Keratinocyte (primary cell): ENCODE measurements at regions not wholly inside any gene's neighbourhood (a gene's known extent, or its start where the extent isn't known, plus 50 kb on each side); places are given as distances from the start of the nearest gene placed in this dataset.

ENCODE experiments used
- CTCF ChIP-seq, 3 experiments: IDR thresholded peaks in 1 of 3; conservative IDR thresholded peaks in 1 of 3; optimal IDR thresholded peaks in 1 of 3; 2 replicates in 2 of 3; 3 replicates in 1 of 3; pipeline versions ENCODE3 to v1.5.1; 2011; ENCODE audit warnings: low read length in 3 of 3, mild to moderate bottlenecking in 3 of 3, moderate library complexity in 2 of 3, control low read depth in 1 of 3, inconsistent platforms in 1 of 3; ENCODE audit not compliant: insufficient read depth in 2 of 3; ENCODE audit errors: extremely low read depth in 1 of 3
- EZH2 ChIP-seq: IDR thresholded peaks from one replicate; pipeline ENCODE4 v1.6.1; 2012; ENCODE audit warnings: inconsistent platforms, mild to moderate bottlenecking, low read length, moderate library complexity

- no peak for TF ChIP-seq CTCF (optimal IDR thresholded peaks at IDR 0.05 in 1 of 3, IDR thresholded peaks at IDR 0.05 in 1 of 3, conservative IDR thresholded peaks at IDR 0.05 in 1 of 3; ENCODE audit: extremely low read depth in 1 of 3, insufficient read depth in 2 of 3, low read length in 3 of 3)
- TF ChIP-seq EZH2, result no peak
Measured at GRCh38 chr3:135623558-135623957, 342.0 kb upstream of the PPP2R3A start.
